Endometrial microvascular endothelial cells (primary cell): ENCODE measurements at regions not wholly inside any gene's neighbourhood (a gene's known extent, or its start where the extent isn't known, plus 50 kb on each side); places are given as distances from the start of the nearest gene placed in this dataset.

Source experiments
- in situ Hi-C: cut with HindIII; loops from 2 replicates; pipeline ENCODE4 v1.10.0; 2017; ENCODE audit warnings: low sequenced_read_pairs, low pct_unique_long_range_greater_than_20kb; ENCODE audit errors: inconsistent ontology term

DNA sequence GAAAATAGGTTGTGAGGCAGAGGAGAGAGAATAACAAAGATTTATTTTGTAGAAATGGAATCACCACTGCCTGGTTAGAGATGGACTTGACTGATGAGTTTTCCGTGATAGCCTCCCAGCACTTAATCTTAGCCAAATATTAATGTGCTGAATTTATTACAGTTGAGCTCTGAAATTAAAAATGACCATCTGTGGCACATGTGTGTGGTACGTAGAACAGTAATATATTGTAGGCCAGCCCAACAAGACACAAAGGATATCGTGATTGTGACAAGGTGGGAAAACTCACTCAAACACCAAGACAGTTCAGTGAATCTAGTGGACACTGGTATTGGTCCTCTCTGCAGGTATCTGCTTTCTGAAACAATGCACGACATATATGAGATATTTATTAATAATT lies 119.4 kb downstream of the HAO1 start:
- in situ Hi-C loops: no loop called here

- in situ Hi-C loops: no loop called here
These were observed 117.5 kb downstream of the HAO1 start for GRCh38 chr20:7822772-7823171.

DNA sequence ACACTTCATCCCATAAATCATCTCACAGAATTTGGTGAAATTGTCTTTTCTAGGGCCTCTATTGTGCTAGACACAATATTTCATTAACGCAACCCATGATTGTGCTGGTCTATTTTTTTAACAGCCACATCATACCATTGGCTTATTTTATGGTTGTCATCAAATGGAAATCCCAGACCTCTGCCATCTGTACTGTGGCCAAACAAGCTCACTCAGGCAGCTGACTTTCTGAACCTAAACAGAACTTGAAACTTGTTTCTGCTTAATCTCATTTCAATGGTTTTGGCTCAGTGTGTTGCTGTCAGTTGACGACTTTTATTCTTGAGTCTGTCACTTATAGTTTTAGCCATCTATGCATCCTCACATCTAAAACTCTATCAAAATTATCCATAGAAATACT lies 111.8 kb downstream of the HAO1 start:
- in situ Hi-C loops: no loop called here

GRCh38 chr20:7829031-7829430 lies 111.2 kb downstream of the HAO1 start:
- in situ Hi-C loops: no loop called here

DNA sequence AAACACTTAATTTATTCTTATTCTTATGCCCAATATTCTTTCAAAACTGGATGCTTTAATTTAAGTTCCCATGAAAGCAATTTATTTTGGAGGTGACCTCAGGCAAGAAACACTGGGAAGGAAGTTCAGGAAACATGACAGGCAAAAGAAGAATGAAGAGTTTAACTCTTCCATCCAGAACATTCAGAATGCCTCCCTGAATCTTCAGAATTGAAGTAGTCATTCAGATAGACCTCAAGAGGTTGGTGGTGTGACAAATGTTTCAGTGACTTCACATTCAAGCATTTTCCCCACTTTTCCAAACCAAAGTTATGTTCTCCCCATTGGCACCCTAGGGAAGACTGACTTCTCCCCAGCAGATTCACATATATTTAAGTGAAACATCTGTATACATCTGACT lies 110.5 kb downstream of the HAO1 start:
- in situ Hi-C loops: no loop called here
